Endothelial cell (in vitro differentiated cells): ENCODE measurements at regions not wholly inside any gene's neighbourhood (a gene's known extent, or its start where the extent isn't known, plus 50 kb on each side); places are given as distances from the start of the nearest gene placed in this dataset.

Source experiments
- DNase-seq: peaks from one replicate; pipeline ENCODE4 v3.0.0; 2021; ENCODE audit warnings: low spot score
- H3K27ac Mint-ChIP-seq: one replicate; pipeline ENCODE4 v1.8.0; 2021; ENCODE audit warnings: mixed read lengths, inconsistent platforms; ENCODE audit not compliant: unreplicated experiment
- H3K27me3 Mint-ChIP-seq: one replicate; pipeline ENCODE4 v1.8.0; 2021; ENCODE audit warnings: mild to moderate bottlenecking, moderate library complexity, mixed read lengths, inconsistent platforms; ENCODE audit not compliant: unreplicated experiment
- H3K36me3 Mint-ChIP-seq: one replicate; pipeline ENCODE4 v1.8.0; 2021; ENCODE audit warnings: mild to moderate bottlenecking, low read depth, mixed read lengths, inconsistent platforms; ENCODE audit not compliant: unreplicated experiment
- H3K4me1 Mint-ChIP-seq: one replicate; pipeline ENCODE4 v1.8.0; 2021; ENCODE audit warnings: mild to moderate bottlenecking, mixed read lengths, inconsistent platforms; ENCODE audit not compliant: unreplicated experiment
- H3K4me3 Mint-ChIP-seq: one replicate; pipeline ENCODE4 v1.8.0; 2021; ENCODE audit warnings: mild to moderate bottlenecking, mixed read lengths, inconsistent platforms; ENCODE audit not compliant: unreplicated experiment
- H3K9me3 Mint-ChIP-seq: one replicate; pipeline ENCODE4 v1.8.0; 2021; ENCODE audit warnings: mixed read lengths, inconsistent platforms; ENCODE audit not compliant: unreplicated experiment
- TF ChIP-seq, protein P1 (sequence below): fragments of 200-600 bp; sonication (generic); IDR thresholded peaks from one replicate; pipeline ENCODE4 v1.5.0; 2021; ENCODE audit warnings: antibody characterized with exemption; ENCODE audit not compliant: unreplicated experiment

DNA sequence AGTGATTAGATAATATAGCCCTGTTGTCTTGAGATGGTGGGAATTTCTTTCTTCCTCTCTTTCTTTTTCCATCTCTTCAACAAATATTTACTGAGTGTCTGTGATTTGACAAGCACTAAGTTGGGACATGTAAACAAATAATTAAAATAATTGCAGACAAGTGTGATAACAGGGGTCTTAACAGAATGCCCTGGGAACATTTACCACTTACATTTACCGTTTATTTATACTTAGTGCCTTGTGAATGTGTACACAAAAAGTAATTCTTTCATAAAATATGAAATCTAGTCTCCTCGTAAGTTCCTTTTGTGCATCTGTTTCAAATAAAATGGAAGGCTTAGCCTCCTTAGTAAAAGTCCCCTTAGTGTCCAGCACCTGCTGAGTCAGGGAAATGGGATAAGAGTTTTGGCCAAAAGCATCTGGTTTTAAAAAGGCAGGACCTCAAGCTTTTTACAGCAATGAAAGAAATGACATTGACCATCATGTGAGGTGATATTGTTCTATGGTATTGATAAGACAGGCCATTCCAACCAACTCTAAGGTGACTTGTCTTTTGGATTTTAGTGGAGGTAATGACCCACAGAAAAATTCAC lies 188.2 kb downstream of the HS3ST3B1 start:
- Mint-ChIP-seq H3K9me3 (no peaks in the 10 kb centered on the region), H3K27ac (no peak overlapping the region), H3K36me3 (no peaks in the 10 kb centered on the region), H3K27me3 (no peaks in the 10 kb centered on the region), H3K4me1 (no peaks in the 10 kb centered on the region), H3K4me3 (no peak overlapping the region)
- TF ChIP-seq, protein P1, sequence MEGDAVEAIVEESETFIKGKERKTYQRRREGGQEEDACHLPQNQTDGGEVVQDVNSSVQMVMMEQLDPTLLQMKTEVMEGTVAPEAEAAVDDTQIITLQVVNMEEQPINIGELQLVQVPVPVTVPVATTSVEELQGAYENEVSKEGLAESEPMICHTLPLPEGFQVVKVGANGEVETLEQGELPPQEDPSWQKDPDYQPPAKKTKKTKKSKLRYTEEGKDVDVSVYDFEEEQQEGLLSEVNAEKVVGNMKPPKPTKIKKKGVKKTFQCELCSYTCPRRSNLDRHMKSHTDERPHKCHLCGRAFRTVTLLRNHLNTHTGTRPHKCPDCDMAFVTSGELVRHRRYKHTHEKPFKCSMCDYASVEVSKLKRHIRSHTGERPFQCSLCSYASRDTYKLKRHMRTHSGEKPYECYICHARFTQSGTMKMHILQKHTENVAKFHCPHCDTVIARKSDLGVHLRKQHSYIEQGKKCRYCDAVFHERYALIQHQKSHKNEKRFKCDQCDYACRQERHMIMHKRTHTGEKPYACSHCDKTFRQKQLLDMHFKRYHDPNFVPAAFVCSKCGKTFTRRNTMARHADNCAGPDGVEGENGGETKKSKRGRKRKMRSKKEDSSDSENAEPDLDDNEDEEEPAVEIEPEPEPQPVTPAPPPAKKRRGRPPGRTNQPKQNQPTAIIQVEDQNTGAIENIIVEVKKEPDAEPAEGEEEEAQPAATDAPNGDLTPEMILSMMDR, result no peak
- no peak for DNase-seq

DNA sequence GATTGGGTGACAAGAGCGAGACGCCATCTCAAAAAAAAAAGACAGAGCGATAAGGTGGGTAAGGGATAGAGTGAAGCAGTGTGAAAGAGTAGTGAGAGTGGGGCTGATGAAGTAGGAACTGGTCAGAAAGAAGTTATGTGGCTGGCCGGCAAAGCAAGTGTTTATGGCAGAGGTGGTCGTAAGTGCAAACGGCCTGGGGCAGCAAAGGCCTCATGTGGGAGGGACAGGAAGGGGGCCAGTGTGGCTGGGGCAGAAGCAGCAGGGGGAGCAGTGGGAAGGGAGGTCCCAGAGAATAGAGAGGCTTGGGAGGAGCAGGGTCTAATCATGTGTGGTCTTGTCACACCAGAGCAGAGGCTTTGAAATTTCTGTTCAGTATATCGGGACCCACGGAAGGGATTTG lies 186.2 kb downstream of the HS3ST3B1 start:
- TF ChIP-seq, protein P1, result no peak
- H3K27me3 Mint-ChIP-seq, result no peaks in the 10 kb centered on the region
- H3K27ac Mint-ChIP-seq, result peak overlapping the region; percentile 55
- DNase-seq, result no peak
- no peaks in the 10 kb centered on the region for H3K4me1 Mint-ChIP-seq
- no peaks in the 10 kb centered on the region for H3K9me3 Mint-ChIP-seq
- H3K36me3 Mint-ChIP-seq, result no peaks in the 10 kb centered on the region
- H3K4me3 Mint-ChIP-seq, result no peak overlapping the region

DNA sequence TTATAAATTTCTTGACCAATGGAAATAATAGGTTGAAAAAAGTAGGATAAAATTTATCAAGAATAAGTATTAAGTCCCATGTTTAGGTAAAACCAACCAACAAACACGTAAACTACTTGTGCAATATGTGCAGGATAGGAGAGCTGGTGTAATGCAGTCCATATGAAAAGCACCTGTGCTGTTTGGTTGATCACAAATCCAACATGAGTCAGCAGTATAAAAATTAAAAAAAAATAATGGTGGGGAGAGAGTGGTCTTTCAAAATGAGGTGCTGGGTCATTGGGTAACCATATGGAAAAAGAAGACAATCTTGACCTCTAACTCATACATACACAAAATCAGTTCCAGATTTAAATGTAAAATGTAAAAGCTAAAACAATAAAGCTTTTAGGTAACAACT lies 181.8 kb downstream of the HS3ST3B1 start:
- Mint-ChIP-seq H3K36me3 (no peaks in the 10 kb centered on the region), H3K9me3 (no peaks in the 10 kb centered on the region), H3K4me3 (no peak overlapping the region), H3K4me1 (no peaks in the 10 kb centered on the region), H3K27me3 (no peaks in the 10 kb centered on the region), H3K27ac (no peak overlapping the region)
- no peak for DNase-seq
- TF ChIP-seq, protein P1, result no peak

DNA sequence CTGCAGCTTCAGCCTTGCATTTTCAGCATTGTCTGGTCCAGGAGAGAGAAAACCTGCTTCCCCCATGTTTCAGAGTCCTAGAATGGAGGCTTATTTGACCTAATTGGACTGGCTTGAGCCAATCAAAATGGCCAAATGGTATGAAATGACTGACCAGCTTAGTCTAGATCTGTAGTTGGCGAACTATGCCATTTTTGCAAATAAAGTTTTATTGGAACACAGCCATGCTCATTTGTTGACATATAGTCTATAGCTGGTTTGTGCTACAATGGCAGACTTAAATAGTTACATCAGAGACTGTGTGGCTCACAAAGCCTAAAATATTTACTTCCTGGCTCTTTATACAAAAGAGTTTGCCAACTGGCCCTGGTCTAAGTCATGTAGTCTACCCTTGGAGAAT lies 180.8 kb downstream of the HS3ST3B1 start:
- Mint-ChIP-seq H3K9me3 (no peaks in the 10 kb centered on the region), H3K4me3 (no peak overlapping the region), H3K27ac (no peak overlapping the region), H3K36me3 (no peaks in the 10 kb centered on the region), H3K27me3 (peaks cover 2% of the 10 kb centered on the region), H3K4me1 (no peaks in the 10 kb centered on the region)
- TF ChIP-seq, protein P1, result no peak
- DNase-seq, result no peak

DNA sequence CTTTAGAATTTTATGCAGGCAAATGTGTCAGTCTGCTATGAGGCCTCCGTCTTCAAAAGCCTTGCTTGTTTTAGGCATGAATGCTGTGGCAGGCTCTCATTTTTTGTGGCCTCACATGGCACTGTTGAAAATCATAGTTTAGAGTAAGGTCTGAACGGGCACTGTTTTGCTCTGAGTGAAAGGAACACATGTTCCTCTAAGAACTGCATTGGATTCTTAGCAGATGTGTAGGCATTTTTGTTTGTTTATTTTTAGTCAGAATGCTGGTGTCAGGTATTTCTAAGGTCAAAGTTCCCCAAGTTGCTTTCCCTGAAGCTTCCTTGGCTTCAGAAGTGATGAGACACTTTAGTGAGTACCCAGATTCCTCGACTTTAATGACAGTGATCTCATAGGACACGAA lies 173.7 kb downstream of the HS3ST3B1 start:
- no peaks in the 10 kb centered on the region for H3K9me3 Mint-ChIP-seq
- no peak for DNase-seq
- no peak overlapping the region for H3K27ac Mint-ChIP-seq
- H3K36me3 Mint-ChIP-seq, result no peaks in the 10 kb centered on the region
- TF ChIP-seq, protein P1, result no peak
- H3K4me1 Mint-ChIP-seq, result peaks cover 3% of the 10 kb centered on the region
- no peak overlapping the region for H3K4me3 Mint-ChIP-seq
- peaks cover 2% of the 10 kb centered on the region for H3K27me3 Mint-ChIP-seq
